ENCODE measurements at regions not wholly inside any gene's neighbourhood (a gene's known extent, or its start where the extent isn't known, plus 50 kb on each side); places are given as distances from the start of the nearest gene placed in this dataset.
"Not testable (repeated sequence)": the region's sequence is repeated elsewhere in the genome, so short reads cannot be mapped to it uniquely, and the experiment has no call there.

GRCh38 chr3:20564966-20565365 is 379.0 kb upstream of the SGO1 start:
- no peaks in the 10 kb centered on the region for H3K27me3 ChIP-seq (ENCODE audit: insufficient read depth, low read length, poor library complexity)

GRCh38 chr3:20563985-20564384 is 378.0 kb upstream of the SGO1 start:
- Histone ChIP-seq H3K4me3 (ENCODE audit: low read length) (no peak overlapping the region), H2BK120ac (ENCODE audit: low read depth, low read length) (no peak overlapping the region), H3K4ac (ENCODE audit: low read depth, low read length) (no peak overlapping the region), H3K79me1 (ENCODE audit: low read length) (no peaks in the 10 kb centered on the region), H3K23ac (ENCODE audit: low read length) (no peak overlapping the region), H3K36me3 (ENCODE audit: control insufficient read depth, insufficient read depth, low read length) (no peaks in the 10 kb centered on the region), H3K4me2 (ENCODE audit: low read length) (no peak overlapping the region), H3K27ac (ENCODE audit: low read depth, low read length) (no peak overlapping the region), H3K27me3 (ENCODE audit: insufficient read depth, low read length, poor library complexity) (no peaks in the 10 kb centered on the region), H4K5ac (ENCODE audit: low read length) (no peak overlapping the region), H2BK15ac (replicated peaks; ENCODE audit: low read depth) (no peak overlapping the region), H3K56ac (ENCODE audit: low read length) (no peak overlapping the region), H3K18ac (ENCODE audit: low read length) (no peak overlapping the region), H2BK5ac (ENCODE audit: low read length) (no peak overlapping the region), H3K4me1 (ENCODE audit: control insufficient read depth, low read depth, low read length) (no peaks in the 10 kb centered on the region), H3K79me2 (ENCODE audit: control insufficient read depth, insufficient read depth, low read length) (no peaks in the 10 kb centered on the region), H3K9ac (ENCODE audit: low read length) (no peak overlapping the region), H2AK5ac (ENCODE audit: low read length) (no peak overlapping the region), H4K8ac (ENCODE audit: low read depth, low read length) (no peak overlapping the region)
- WGBS (ENCODE audit: extremely low coverage, insufficient coverage, low lambda C conversion rate): no CpG with 5 or more reads among the region's 2 CpGs
- DNase-seq: no peak

More at GRCh38 chr3:20564966-20565365, 379.0 kb upstream of the SGO1 start:
- Histone ChIP-seq H3K79me1 (ENCODE audit: low read length) (no peaks in the 10 kb centered on the region), H3K9ac (ENCODE audit: low read length) (no peak overlapping the region), H4K8ac (ENCODE audit: low read depth, low read length) (no peak overlapping the region), H2BK5ac (ENCODE audit: low read length) (no peak overlapping the region), H2BK15ac (replicated peaks; ENCODE audit: low read depth) (no peak overlapping the region), H3K4me2 (ENCODE audit: low read length) (no peak overlapping the region), H3K4me1 (ENCODE audit: control insufficient read depth, low read depth, low read length) (no peaks in the 10 kb centered on the region), H2AK5ac (ENCODE audit: low read length) (no peak overlapping the region), H3K56ac (ENCODE audit: low read length) (no peak overlapping the region), H2BK120ac (ENCODE audit: low read depth, low read length) (no peak overlapping the region), H3K79me2 (ENCODE audit: control insufficient read depth, insufficient read depth, low read length) (no peaks in the 10 kb centered on the region), H3K27ac (ENCODE audit: low read depth, low read length) (no peak overlapping the region), H3K18ac (ENCODE audit: low read length) (no peak overlapping the region), H4K5ac (ENCODE audit: low read length) (no peak overlapping the region), H3K23ac (ENCODE audit: low read length) (no peak overlapping the region), H3K4me3 (ENCODE audit: low read length) (no peak overlapping the region), H3K36me3 (ENCODE audit: control insufficient read depth, insufficient read depth, low read length) (no peaks in the 10 kb centered on the region), H3K4ac (ENCODE audit: low read depth, low read length) (no peak overlapping the region)
- DNase-seq: no peak
- no CpG with 5 or more reads among the region's 3 CpGs for WGBS (ENCODE audit: extremely low coverage, insufficient coverage, low lambda C conversion rate)

- no peak overlapping the region for H2BK15ac ChIP-seq (replicated peaks; ENCODE audit: low read depth)
- H2AK5ac ChIP-seq (ENCODE audit: low read length): no peak overlapping the region
- no peaks in the 10 kb centered on the region for H3K27me3 ChIP-seq (ENCODE audit: insufficient read depth, low read length, poor library complexity)
- H3K27ac ChIP-seq (ENCODE audit: low read depth, low read length): no peak overlapping the region
- no peak overlapping the region for H3K9ac ChIP-seq (ENCODE audit: low read length)
- no peak overlapping the region for H3K18ac ChIP-seq (ENCODE audit: low read length)
- no peaks in the 10 kb centered on the region for H3K79me1 ChIP-seq (ENCODE audit: low read length)
- DNase-seq: no peak
- no peaks in the 10 kb centered on the region for H3K79me2 ChIP-seq (ENCODE audit: control insufficient read depth, insufficient read depth, low read length)
- no peaks in the 10 kb centered on the region for H3K4me1 ChIP-seq (ENCODE audit: control insufficient read depth, low read depth, low read length)
- H3K4ac ChIP-seq (ENCODE audit: low read depth, low read length): no peak overlapping the region
- H4K8ac ChIP-seq (ENCODE audit: low read depth, low read length): no peak overlapping the region
- WGBS (ENCODE audit: extremely low coverage, insufficient coverage, low lambda C conversion rate): no CpG with 5 or more reads among the region's 4 CpGs
- no peak overlapping the region for H3K4me3 ChIP-seq (ENCODE audit: low read length)
- no peak overlapping the region for H2BK5ac ChIP-seq (ENCODE audit: low read length)
- H3K56ac ChIP-seq (ENCODE audit: low read length): no peak overlapping the region
- H3K36me3 ChIP-seq (ENCODE audit: control insufficient read depth, insufficient read depth, low read length): no peaks in the 10 kb centered on the region
- H4K5ac ChIP-seq (ENCODE audit: low read length): no peak overlapping the region
- no peak overlapping the region for H3K23ac ChIP-seq (ENCODE audit: low read length)
- H3K4me2 ChIP-seq (ENCODE audit: low read length): no peak overlapping the region
- no peak overlapping the region for H2BK120ac ChIP-seq (ENCODE audit: low read depth, low read length)
Observed at GRCh38 chr3:20563251-20563650, 377.2 kb upstream of the SGO1 start.

GRCh38 chr3:20561166-20561565 is 375.2 kb upstream of the SGO1 start:
- no peak overlapping the region for H4K8ac ChIP-seq (ENCODE audit: low read depth, low read length)
- H3K4me1 ChIP-seq (ENCODE audit: control insufficient read depth, low read depth, low read length): no peaks in the 10 kb centered on the region
- no peak overlapping the region for H2BK15ac ChIP-seq (replicated peaks; ENCODE audit: low read depth)
- H2AK5ac ChIP-seq (ENCODE audit: low read length): no peak overlapping the region
- no peaks in the 10 kb centered on the region for H3K79me2 ChIP-seq (ENCODE audit: control insufficient read depth, insufficient read depth, low read length)
- H3K56ac ChIP-seq (ENCODE audit: low read length): no peak overlapping the region
- no peak overlapping the region for H3K4me3 ChIP-seq (ENCODE audit: low read length)
- no peak overlapping the region for H3K18ac ChIP-seq (ENCODE audit: low read length)
- H3K9ac ChIP-seq (ENCODE audit: low read length): no peak overlapping the region
- H2BK5ac ChIP-seq (ENCODE audit: low read length): no peak overlapping the region
- H4K5ac ChIP-seq (ENCODE audit: low read length): no peak overlapping the region
- H3K4me2 ChIP-seq (ENCODE audit: low read length): no peak overlapping the region
- H3K36me3 ChIP-seq (ENCODE audit: control insufficient read depth, insufficient read depth, low read length): no peaks in the 10 kb centered on the region
- no peaks in the 10 kb centered on the region for H3K27me3 ChIP-seq (ENCODE audit: insufficient read depth, low read length, poor library complexity)
- H3K79me1 ChIP-seq (ENCODE audit: low read length): no peaks in the 10 kb centered on the region
- no peak overlapping the region for H3K4ac ChIP-seq (ENCODE audit: low read depth, low read length)
- no peak for DNase-seq
- WGBS (ENCODE audit: extremely low coverage, insufficient coverage, low lambda C conversion rate): no CpG with 5 or more reads among the region's 2 CpGs
- H2BK120ac ChIP-seq (ENCODE audit: low read depth, low read length): no peak overlapping the region
- H3K27ac ChIP-seq (ENCODE audit: low read depth, low read length): no peak overlapping the region
- H3K23ac ChIP-seq (ENCODE audit: low read length): no peak overlapping the region

GRCh38 chr3:20560446-20560845 is 374.4 kb upstream of the SGO1 start:
- not testable (repeated sequence) for H3K36me3 ChIP-seq (ENCODE audit: control insufficient read depth, insufficient read depth, low read length); H3K79me2 ChIP-seq (ENCODE audit: control insufficient read depth, insufficient read depth, low read length); H3K4ac ChIP-seq (ENCODE audit: low read depth, low read length); H3K9ac ChIP-seq (ENCODE audit: low read length); H2BK5ac ChIP-seq (ENCODE audit: low read length); H2BK120ac ChIP-seq (ENCODE audit: low read depth, low read length); H3K4me2 ChIP-seq (ENCODE audit: low read length); H4K8ac ChIP-seq (ENCODE audit: low read depth, low read length); H3K18ac ChIP-seq (ENCODE audit: low read length); H3K27me3 ChIP-seq (ENCODE audit: insufficient read depth, low read length, poor library complexity); H3K79me1 ChIP-seq (ENCODE audit: low read length); H3K56ac ChIP-seq (ENCODE audit: low read length); H3K4me3 ChIP-seq (ENCODE audit: low read length); H3K23ac ChIP-seq (ENCODE audit: low read length); H2AK5ac ChIP-seq (ENCODE audit: low read length); H4K5ac ChIP-seq (ENCODE audit: low read length); H3K27ac ChIP-seq (ENCODE audit: low read depth, low read length); H3K4me1 ChIP-seq (ENCODE audit: control insufficient read depth, low read depth, low read length); H2BK15ac ChIP-seq (replicated peaks; ENCODE audit: low read depth)
- DNase-seq: peak; percentile 17
- no CpG with 5 or more reads among the region's 5 CpGs for WGBS (ENCODE audit: extremely low coverage, insufficient coverage, low lambda C conversion rate)

- H3K9ac ChIP-seq (ENCODE audit: low read length): no peak overlapping the region
- H3K79me1 ChIP-seq (ENCODE audit: low read length): no peaks in the 10 kb centered on the region
- H3K56ac ChIP-seq (ENCODE audit: low read length): no peak overlapping the region
- no peak overlapping the region for H2BK5ac ChIP-seq (ENCODE audit: low read length)
- H4K8ac ChIP-seq (ENCODE audit: low read depth, low read length): no peak overlapping the region
- H3K27ac ChIP-seq (ENCODE audit: low read depth, low read length): no peak overlapping the region
- no peaks in the 10 kb centered on the region for H3K4me1 ChIP-seq (ENCODE audit: control insufficient read depth, low read depth, low read length)
- H3K79me2 ChIP-seq (ENCODE audit: control insufficient read depth, insufficient read depth, low read length): no peaks in the 10 kb centered on the region
- no peak overlapping the region for H3K4me3 ChIP-seq (ENCODE audit: low read length)
- H2AK5ac ChIP-seq (ENCODE audit: low read length): no peak overlapping the region
- no peak for DNase-seq
- H2BK120ac ChIP-seq (ENCODE audit: low read depth, low read length): no peak overlapping the region
- no peak overlapping the region for H3K4me2 ChIP-seq (ENCODE audit: low read length)
- no peaks in the 10 kb centered on the region for H3K36me3 ChIP-seq (ENCODE audit: control insufficient read depth, insufficient read depth, low read length)
- no peaks in the 10 kb centered on the region for H3K27me3 ChIP-seq (ENCODE audit: insufficient read depth, low read length, poor library complexity)
- H3K23ac ChIP-seq (ENCODE audit: low read length): no peak overlapping the region
- no peak overlapping the region for H4K5ac ChIP-seq (ENCODE audit: low read length)
- no peak overlapping the region for H2BK15ac ChIP-seq (replicated peaks; ENCODE audit: low read depth)
- H3K4ac ChIP-seq (ENCODE audit: low read depth, low read length): no peak overlapping the region
- WGBS (ENCODE audit: extremely low coverage, insufficient coverage, low lambda C conversion rate): no CpG with 5 or more reads among the region's 2 CpGs
- no peak overlapping the region for H3K18ac ChIP-seq (ENCODE audit: low read length)
Observed at GRCh38 chr3:20558161-20558560, 372.2 kb upstream of the SGO1 start.

Data from mesendoderm (in vitro differentiated cells).